Right lobe of liver (tissue), 4 donors: ENCODE measurements at regions not wholly inside any gene's neighbourhood (a gene's known extent, or its start where the extent isn't known, plus 50 kb on each side); places are given as distances from the start of the nearest gene placed in this dataset.

Source experiments
- POLR2A ChIP-seq: fragments of 450-650 bp; IDR thresholded peaks from one replicate; pipeline ENCODE4 v1.6.1; 2017; ENCODE audit warnings: antibody characterized with exemption, mild to moderate bottlenecking
- TF ChIP-seq, protein P1 (sequence below), 4 donors: fragments of 200-600 bp in 3 of 4; fragments of 450-650 bp in 1 of 4; IDR thresholded peaks; one replicate each; pipeline versions ENCODE4 v1.5.1 to v1.8.0; 2016 to 2022; ENCODE audit warnings: antibody characterized with exemption in 4 of 4, mild to moderate bottlenecking in 2 of 4
- donor health status: DM: no; HTN: no; CAD: no.
- donor health status: DM: no; HTN: no; CAD: no.
- donor health status: DM: no; HTN: yes; CAD: no.

DNA sequence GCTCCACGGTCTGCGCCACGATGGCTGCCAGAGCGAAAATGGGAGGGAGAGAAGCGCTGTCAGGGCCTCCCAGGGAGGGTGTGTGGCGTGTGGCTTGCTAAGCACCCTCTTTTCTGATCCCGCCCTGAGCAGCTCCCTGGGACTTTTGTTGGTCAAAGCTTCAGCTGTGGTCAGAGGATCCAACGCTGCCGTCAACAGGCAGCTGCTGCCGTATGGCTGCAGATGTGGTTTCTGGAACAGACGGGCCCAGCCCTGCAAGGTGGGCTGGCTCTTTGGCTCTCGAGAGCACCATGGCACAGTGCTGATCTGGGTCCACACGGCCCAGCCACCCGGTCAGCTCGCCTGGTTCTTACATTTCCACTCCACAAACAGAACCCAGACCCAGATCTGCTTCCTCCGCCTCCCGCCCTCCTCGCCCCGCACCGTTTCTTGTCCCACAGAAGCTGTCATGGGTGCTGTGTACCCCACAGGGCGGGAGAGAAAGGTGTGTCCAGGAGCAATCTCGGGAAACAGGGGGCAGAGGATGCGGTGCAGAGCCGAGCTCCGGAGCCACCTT, 86.0 kb upstream of the BHLHE23 start:
- TF ChIP-seq, protein P1, sequence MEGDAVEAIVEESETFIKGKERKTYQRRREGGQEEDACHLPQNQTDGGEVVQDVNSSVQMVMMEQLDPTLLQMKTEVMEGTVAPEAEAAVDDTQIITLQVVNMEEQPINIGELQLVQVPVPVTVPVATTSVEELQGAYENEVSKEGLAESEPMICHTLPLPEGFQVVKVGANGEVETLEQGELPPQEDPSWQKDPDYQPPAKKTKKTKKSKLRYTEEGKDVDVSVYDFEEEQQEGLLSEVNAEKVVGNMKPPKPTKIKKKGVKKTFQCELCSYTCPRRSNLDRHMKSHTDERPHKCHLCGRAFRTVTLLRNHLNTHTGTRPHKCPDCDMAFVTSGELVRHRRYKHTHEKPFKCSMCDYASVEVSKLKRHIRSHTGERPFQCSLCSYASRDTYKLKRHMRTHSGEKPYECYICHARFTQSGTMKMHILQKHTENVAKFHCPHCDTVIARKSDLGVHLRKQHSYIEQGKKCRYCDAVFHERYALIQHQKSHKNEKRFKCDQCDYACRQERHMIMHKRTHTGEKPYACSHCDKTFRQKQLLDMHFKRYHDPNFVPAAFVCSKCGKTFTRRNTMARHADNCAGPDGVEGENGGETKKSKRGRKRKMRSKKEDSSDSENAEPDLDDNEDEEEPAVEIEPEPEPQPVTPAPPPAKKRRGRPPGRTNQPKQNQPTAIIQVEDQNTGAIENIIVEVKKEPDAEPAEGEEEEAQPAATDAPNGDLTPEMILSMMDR (IDR thresholded peaks at IDR 0.05), result no peak
- no peak for TF ChIP-seq POLR2A
